ENCODE measurements at regions not wholly inside any gene's neighbourhood (a gene's known extent, or its start where the extent isn't known, plus 50 kb on each side); places are given as distances from the start of the nearest gene placed in this dataset.
"Not testable (repeated sequence)": the region's sequence is repeated elsewhere in the genome, so short reads cannot be mapped to it uniquely, and the experiment has no call there.

DNA sequence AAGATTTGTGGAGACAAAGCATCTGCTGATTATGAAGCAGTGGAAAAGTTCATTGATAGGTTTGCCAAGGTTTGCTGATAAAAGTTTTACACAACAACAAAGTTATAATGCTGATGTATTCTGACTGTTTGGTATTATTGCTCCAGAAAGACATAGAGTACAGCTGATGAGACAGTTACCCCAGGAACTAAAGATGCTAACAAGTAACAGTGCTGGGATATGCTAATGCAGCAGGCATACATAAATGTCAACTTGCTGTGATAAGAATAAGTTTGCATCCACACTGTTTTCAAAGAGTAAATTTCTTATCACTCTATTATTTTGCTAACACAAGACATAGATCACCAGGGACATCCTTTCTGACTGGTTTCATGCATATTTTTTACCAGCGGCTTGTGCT, 1221.3 kb upstream of the CELF4 start:
- no peak for DNase-seq

DNA sequence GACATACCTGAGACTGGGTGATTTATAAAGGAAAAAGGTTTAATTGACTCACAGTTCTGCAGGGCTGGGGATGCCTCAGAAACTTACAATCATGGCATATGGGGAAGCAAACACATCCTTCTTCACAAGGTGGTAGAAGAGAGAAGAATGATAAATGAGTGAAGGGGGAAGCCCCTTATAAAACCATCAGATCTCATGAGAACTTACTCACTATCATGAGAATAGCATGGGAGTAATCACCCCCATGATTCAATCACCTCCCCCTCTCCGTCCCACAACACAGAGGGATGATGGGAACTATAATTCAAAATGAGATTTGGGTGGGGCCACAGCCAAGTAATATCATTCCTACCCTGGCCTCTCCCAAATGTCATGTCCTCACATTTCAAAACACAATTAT, 1206.0 kb upstream of the CELF4 start:
- not testable (repeated sequence) for DNase-seq

DNA sequence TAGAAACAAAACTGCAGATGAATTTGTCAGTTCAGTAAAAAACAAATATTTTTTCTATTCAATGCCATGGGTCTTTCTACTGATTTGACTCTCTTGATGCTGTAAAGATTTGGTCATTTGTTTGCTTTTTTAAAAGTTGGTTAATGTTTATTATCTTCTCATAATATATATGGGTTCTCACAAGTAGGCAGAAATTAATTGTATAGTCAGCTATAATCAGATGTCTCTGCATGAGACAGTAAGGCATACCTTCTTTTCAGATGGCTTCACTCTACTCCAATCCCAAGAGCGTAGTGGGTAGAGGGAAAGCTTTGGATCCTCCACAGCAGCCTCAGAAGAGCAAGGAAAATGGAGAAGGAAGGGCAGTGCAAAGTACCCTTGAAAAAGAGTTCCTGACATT, 1202.9 kb upstream of the CELF4 start:
- DNase-seq = no peak

DNA sequence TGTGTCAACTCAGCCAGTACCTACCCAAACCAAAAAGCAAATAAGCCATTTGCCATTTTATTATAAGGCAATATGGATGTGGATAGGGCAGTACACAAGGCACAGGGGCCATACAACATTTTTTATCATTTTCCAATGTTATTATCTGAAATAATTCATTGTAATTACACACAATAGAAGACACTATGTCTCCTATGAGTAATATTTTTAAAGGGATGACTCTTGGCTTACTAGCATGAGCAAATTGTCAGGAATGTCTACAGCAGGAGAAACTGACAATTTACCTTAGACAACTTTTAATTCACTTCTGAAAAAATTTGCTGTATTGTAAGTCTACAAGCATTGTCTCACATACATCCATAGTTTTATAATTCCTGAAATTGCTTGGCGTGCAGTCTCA, 1193.9 kb upstream of the CELF4 start:
- DNase-seq = no peak

DNA sequence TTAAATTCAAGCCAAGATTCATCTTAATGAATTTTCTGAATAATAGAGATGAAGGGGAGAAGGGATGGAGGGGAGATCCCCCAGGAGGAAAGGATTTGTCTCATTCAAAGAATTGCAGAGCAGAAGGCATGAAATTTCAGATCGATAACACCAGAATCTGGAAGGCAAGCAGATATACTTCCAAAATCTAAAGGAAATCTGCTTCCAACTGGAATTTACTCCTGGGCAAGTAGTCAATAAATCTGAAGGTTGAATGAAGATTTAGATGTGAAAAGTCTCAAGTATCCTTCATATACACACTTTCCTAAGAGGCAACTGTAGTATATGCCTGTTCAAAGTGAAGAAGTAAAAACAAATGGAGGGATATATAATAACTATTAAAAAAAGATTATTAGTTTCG, 1190.8 kb upstream of the CELF4 start:
- DNase-seq = no peak

DNA sequence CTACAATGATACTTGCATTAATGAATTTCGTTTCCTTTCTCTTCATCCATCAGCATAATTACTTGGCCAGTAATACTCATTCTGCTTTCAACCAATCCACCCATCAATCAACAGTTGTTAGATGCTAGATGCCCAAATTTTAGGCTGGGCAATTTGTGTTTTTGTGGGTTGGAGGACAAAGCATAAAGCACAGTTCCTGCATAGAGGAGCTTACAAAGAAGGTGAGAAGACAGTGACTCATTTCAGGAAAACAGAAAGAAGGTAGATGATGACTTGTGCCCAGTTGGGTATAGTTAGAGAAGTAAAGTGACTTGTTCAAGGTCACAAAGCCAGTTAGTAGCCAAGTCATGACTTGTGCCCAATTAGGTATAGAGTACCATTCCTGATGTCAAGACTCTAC, 1186.8 kb upstream of the CELF4 start:
- DNase-seq = no peak

DNA sequence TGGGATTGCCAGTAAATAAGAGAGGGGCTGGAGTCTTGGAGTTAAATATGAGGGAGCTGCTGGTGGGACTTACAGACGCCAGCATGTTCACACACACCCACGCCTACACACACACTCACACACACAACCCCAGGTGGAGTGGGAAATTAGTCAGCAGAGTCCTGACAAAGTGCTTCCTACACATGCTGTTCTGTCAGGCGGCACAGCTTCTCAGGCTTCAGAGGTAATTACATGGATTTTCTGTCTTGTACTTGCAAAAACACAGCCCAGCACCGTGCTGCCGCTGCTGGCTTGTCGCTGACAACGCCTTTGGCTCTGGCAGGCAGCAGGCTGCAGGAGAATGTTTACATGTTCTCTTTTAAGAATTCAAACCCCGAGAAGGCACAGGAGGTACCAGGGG, 1186.3 kb upstream of the CELF4 start:
- DNase-seq = peak; percentile 2 to 65

DNA sequence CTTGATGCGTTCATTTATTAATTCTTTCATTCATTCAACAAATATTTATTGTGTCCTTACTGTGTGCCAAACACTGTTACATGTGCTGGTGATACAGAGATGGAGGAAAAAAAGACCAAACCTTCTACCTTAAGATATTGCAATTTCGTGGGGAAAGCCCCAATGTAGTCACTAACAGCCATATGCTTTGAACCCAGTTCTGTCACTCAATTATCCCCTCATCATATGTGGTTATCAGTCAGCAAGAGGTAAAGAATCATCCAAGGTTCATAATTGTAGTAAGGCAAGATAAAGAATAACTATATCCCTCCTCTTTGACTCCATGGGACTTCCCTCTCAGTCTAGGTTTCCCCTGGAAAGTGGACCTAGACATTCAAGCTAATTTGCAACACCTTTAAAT, 1185.6 kb upstream of the CELF4 start:
- no peak for DNase-seq

DNA sequence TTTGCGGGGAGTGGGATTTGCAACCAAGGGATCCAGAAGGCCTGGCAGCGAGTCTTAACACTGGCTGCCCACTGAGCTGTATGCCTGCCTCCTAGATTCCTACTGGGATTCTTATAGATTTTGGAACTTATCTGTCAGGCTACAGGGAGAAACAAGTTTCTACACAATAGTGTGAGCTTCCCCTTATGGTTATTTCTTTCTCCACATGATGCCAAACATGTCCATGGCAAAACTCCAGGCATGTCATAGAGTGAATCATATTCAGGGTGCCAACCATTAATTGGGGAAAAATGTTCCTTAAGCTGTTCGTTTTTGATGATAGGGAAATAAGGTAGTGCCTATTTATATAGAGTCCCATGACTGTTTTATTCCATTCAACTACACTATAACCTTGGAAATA, 1185.2 kb upstream of the CELF4 start:
- DNase-seq = no peak

DNA sequence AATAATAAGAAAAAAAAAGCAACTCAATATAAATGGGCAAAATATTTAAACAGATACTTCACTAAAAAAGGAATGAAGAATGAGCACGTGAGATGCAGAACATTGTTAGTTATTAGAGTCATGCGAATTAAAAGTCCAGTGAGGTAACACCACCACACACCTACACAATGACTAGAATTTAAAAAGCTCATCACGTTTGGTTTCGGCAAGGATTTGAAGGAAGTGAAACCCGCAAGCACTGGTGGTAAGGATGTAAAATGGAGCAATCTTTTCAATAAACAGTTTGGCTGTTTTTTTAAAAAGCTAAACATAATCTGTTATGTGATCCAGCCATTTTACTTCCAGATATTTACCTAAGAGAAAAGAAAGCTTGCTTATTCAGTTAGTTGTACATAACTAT, 1181.6 kb upstream of the CELF4 start:
- no peak for DNase-seq

DNA sequence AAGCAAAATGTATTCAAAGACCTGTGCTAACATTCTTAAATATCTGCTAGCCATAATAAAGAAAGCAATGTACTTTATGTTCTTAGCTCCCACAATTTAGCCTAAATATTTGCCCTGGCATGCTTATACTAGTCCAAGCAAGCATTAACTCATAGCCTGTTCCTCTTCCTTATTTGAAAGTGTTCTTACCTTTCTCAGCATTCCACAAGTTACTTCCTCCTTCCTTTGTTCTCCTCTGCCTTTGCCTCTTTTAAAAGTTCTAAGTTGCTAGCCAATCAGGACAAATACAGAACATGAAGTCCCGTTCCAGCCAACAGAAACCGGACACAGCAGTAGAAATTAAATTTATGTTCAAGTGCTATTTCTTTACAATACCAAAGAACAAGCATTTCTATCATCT, 1154.6 kb upstream of the CELF4 start:
- not testable (repeated sequence) for DNase-seq

DNA sequence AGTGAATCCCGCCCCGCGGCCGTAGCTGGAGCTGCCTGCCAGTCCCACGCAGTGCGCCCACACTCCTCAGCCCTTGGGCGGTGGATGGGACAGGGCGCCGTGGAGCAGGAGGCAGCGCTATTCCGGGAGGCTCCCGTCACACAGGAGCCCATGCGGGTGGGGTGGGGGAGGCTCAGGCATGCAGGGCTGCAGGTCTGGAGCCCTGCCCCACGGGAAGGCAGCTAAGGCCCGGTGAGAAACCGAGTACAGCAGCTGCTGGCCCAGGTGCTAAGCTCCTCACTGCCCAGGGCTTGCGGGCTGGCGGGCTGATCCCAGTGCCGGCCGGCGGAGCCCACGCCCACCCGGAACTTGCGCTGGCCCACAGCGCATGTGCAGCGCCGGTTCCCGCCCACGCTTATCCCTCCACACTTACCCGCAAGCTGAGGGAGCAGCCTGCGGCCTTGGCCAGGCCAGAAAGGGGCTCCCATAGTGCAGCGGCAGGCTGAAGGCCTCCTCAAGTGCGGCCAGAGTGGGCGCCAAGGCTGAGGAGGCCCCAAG, 1152.8 kb upstream of the CELF4 start:
- no peak for DNase-seq

DNA sequence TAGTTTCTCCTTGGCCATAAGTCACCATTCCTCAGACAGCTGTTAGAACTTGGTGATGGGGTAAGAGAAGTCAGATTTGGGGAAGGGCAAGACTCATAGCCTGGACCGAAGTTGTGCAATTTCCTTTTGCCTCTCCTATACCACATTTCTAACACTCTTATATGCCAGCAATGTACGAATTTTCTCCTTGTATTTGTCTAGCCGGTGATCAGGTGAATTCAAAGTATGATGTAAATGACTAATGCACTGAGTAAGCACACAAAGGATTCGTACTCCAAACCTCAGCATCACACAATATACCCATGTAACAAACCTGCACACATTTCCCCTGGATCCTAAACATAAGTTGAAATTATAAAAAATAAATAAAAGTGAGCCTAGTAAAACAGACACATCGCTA, 1143.5 kb upstream of the CELF4 start:
- no peak for DNase-seq

DNA sequence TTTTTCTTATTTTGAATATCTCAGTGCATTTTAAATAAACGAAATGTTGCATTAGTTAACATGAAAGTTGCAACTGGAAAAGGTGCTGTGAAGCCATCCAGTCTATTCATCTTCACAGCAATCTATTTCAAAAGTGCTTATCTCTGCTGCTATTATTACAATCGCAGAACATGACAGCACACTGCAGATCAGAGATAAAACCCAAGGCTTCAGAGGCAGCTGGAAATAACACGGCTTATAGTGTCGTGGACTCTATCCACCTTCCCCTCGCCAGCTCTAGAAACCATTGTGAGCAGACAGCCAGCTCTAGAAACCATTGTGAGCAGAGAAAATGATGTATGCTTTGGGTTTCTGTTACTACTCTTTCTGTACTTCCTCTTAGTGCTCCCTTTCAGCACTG, 1140.8 kb upstream of the CELF4 start:
- DNase-seq = no peak

DNA sequence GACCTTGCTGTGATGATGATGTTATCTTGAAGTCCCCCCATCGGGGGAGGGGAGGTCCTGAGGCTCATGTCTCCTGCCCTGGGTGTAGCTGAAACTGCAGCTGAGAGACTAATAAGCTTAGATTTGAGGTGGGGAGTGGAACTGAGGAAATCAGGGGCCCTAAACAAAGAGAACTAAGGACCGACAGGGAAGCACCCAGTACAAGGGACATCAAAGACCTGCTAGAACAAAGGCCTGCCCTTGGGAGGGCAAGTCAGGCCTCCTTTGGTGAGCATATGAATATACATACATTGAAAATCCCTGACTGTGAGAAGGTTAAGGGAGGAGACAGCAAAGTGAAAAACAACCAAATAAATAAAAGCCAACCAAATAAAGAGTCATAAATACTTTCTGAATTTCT, 1132.5 kb upstream of the CELF4 start:
- DNase-seq = no peak

DNA sequence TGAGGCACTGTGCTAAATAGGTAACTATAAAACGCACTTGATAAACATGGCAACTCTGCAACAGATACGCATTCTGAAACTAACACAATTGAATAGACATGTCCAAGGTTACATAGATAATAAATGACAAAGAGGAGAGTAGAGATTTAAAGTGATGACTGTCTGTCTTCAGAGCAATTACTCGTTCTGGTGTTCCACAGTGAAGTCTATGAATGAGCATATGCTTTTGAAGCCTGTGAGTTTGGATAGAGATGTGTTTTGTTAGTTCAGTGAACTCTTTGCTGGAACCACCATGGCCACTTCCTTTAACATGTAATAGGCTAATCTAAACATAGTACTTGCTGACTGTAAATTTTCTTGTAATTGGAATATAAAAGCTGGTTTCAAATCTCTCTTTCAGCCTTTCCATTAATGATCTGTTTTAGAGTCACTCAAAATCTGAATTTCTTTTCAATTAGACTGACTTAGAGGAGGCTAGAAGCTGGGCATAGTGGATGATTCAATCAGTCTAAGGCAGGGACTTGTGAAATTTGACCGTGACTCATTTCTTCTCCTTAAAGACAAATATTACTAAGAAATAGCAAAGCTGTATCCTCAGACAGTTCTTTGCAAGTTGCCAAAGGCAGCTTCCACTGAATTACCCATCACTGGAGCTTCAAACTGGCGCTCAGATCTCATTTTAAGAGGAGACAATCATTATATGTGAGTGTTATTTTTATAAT, 1130.1 kb upstream of the CELF4 start:
- no peak for DNase-seq

DNA sequence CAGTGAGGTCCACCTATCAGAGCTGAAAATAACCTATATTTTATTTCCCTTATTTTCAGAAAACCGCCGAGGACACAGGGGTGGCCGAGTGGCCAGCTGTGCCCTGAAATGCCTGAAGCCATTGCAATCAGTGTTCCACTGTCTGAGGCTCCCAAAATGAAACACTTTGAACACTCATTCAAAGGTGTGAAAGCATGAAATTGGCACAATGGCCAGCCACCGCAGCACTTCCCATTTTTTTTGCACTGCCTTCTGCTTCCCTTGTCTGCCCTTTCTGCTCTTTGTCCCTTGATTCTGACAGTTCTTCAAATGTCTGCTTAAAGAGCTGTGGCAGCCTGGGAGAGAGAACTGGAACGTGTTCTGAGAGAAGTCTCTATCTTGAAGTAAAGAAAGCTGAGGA, 1127.5 kb upstream of the CELF4 start:
- no peak for DNase-seq

DNA sequence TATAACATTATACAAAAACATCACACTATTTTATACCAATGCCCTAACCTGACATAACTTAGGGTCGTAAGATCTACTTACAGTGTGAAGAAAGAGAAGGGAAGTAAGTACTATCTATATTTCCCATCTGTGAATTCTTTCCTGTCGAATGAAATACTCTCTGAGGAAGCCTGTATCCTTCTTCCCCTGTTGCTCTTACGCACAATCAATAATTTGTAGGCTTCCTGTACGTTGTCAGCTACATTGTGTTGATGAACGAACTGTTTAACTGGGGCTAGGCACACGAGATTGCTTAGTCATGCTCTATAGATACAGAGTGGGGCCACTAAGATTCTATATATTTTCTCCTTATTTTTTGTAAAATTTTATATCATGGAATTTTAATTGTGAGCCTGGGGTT, 1125.0 kb upstream of the CELF4 start:
- no peak for DNase-seq

DNA sequence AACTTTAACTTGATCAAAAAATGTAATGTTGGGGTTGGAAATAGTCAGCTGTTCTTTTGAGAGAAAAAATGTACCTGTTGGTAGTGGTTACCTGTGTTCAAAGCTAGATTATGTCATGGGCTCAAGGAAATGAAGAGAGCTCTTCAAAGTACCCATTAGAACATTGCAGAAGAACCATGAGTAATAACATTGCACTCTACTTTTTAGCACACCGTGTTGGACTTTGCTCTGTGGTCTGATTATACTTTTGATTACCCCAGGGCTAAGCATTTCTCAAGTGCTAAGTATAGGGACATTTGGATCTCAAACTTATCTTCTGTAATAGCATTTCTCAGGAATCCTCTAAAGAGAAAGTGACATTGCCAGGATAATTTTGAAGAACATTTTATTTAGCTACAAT, 1122.8 kb upstream of the CELF4 start:
- no peak for DNase-seq

DNA sequence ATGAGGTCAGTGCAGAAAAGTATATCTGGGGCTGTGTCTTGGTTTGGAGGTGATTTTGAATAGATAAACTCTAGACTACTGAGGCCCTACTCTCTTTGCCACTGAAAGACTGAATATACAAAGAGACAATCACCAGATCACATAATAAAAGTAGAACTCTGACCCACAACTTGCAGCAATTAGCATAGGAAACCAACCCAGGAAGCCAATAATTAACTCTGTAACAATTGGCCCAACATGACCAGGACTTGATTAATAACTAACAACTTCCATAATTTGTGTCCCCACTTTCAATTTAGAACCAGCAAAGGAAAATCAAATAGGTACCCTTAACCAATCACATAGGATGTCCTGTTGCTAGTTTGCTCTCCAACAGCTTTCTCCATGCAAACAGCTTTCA, 1104.9 kb upstream of the CELF4 start:
- DNase-seq = no peak

DNA sequence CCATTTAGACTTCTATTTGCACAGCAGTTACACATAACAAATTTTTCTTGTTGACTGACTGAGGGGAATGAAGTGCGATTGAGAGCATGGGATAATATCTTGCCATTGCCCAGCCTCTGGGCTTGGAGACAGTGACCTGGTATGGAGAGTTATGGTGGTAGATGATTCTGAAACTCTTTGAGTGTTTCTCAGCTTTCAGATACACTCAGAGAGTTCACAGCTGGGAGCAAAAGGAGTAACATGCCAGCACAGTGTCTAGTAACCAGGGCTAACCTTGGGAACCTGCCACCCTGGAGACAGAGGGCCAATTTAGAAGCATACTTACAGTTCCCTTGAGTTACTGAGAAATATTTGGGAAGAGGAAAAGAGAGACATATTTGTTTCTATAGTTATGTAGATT, 1099.3 kb upstream of the CELF4 start:
- DNase-seq = no peak

DNA sequence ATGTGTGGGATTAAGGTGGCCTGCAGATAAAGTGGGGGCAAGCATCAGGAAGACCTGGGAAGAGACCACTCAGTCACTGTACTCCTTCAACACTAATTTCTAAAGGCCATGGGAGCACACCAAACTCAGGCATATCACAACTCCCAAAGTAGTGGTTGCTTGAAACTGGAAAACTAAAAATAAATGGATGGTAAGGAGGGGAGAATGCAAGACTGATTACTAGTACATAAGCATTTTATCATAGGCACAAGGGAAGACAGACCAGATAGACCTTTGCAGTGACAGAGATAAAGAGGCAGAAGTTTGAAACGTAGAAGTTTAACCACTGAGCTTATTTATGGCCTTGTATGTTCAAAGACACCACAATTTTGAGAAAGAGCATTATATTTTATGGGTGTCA, 1098.1 kb upstream of the CELF4 start:
- no peak for DNase-seq

DNA sequence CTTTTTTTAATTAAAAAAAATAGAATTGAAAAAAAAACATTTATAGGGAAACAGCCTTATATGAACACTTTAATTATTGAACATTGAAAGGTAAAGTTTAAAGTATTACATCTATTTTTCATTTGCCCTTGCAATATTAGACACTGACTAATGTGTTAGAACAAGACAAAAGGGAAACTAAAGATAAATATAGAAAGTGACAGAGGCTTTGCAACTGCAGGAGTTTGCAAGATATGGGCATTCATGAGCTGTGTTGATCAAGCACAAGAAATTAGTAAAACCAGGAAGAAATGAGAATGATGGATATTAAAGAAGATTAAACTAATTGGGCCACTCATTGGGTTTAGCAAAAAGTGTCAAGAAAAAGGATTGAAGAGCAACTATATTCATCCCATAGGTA, 1097.7 kb upstream of the CELF4 start:
- no peak for DNase-seq

DNA sequence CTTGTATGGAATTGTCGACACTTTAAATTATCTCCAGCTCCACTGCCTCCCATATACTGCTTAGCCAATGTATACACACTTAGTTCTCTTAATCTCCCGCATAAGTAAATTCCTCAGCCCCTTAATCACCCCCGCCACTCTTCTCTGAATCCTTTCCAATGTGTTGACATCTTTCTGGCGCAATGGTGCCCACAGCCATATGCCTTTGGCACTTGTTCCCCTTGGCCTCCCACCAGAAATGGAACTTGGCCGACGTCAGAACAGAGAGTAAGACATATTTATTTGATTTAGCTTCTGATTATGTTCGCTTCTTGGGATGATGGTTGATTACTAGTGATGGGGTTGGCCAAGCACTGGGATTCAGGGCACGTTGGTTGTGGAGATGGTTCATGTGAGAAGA, 1089.3 kb upstream of the CELF4 start:
- DNase-seq = no peak

DNA sequence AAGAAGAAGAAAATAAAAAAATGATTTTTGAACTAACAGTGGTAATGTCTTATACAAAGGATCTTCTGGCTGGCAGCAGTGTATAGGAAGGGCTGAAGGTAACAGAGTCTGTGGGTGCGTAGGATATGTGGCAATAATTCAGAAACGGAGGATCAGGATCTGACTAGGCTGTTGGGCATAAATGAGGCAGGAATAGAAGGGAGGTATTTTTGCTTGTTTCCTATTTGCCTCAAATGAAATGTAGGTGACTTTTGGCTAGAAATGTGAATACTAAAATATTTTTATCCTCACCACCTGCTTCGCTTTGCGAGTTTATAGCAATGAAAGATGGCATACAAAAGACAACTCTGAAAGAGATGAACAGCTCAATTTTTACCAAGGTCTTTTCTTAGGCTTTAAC, 1086.1 kb upstream of the CELF4 start:
- DNase-seq = peak in 1 of 2 donors; percentile 13

Measured in hippocampal formation (tissue), 2 donors.